Choroid plexus epithelial cell (primary cell): ENCODE measurements at regions not wholly inside any gene's neighbourhood (a gene's known extent, or its start where the extent isn't known, plus 50 kb on each side); places are given as distances from the start of the nearest gene placed in this dataset.

ENCODE experiments used
- DNase-seq: peaks from one replicate; pipeline ENCODE4 v3.0.0-alpha.2; 2010; ENCODE audit warnings: low read depth
- H3K4me3 ChIP-seq: 2 replicates; pipeline ENCODE4 v1.5.1; 2011; ENCODE audit warnings: low read depth, mild to moderate bottlenecking, control low read depth, low read length, moderate library complexity
- TF ChIP-seq, protein P1 (sequence below): conservative IDR thresholded peaks from 2 replicates; pipeline ENCODE4 v1.5.1; 2011; ENCODE audit warnings: low read depth, mild to moderate bottlenecking, control low read depth, inconsistent platforms, low read length, moderate library complexity

DNA sequence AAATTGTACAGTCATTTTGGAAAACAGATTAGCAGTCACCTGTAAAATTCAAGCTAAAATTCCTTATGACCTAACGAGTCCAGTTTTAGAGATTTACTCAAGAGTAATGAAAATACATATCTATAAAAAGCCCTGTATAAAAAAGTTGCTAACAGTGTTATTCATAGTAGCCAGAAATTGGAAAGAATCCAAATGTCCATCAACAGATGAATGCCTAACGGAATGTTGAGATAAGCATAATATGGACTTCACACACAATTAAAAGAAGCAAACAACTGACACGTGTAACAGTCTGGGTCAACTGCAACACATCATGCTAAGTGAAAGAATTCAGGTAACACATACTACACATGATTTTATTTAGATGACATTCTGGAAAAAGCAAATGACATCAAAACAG, 584.8 kb upstream of the AGA start:
- TF ChIP-seq, protein P1, sequence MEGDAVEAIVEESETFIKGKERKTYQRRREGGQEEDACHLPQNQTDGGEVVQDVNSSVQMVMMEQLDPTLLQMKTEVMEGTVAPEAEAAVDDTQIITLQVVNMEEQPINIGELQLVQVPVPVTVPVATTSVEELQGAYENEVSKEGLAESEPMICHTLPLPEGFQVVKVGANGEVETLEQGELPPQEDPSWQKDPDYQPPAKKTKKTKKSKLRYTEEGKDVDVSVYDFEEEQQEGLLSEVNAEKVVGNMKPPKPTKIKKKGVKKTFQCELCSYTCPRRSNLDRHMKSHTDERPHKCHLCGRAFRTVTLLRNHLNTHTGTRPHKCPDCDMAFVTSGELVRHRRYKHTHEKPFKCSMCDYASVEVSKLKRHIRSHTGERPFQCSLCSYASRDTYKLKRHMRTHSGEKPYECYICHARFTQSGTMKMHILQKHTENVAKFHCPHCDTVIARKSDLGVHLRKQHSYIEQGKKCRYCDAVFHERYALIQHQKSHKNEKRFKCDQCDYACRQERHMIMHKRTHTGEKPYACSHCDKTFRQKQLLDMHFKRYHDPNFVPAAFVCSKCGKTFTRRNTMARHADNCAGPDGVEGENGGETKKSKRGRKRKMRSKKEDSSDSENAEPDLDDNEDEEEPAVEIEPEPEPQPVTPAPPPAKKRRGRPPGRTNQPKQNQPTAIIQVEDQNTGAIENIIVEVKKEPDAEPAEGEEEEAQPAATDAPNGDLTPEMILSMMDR = no peak
- DNase-seq = no peak
- no peak overlapping the region for H3K4me3 ChIP-seq

DNA sequence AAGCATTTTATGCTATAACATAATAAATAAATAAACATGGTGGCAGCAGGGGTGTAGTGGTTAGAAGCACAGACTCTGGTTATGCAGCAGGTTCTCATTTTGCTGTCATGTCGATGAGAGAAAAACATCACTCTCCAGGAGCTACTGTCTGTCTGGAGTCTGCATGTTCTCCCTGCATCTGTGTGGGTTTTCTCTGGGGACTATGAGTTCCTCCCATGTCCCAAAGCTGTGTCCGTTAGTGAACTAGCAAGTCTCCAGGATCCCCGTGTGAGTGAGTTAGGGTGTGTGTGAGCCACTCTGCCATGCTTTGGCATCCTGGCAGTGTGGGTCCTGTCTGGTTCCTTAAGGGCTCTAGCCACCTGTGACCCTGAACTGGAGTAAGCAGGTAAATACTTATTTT, 585.6 kb upstream of the AGA start:
- DNase-seq = no peak
- H3K4me3 ChIP-seq = no peak overlapping the region
- TF ChIP-seq, protein P1 = no peak

DNA sequence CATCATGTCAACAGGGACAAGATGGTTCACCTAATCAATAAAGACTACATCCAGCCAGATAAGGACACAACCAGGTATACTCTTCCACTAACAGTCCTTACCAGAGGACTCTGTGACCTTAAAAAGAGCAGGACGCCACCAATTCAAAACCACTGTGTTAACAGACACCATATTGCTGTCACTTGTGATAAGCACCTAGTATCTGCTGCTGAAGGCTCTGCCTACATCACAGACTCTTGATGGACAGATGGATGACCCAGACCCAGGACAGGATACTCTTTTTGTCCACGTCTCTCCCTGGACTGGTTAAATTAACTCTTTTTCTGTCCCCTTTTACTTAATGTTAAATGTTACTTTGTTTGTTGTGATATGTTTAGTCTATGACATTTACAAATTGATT, 586.2 kb upstream of the AGA start:
- no peak overlapping the region for H3K4me3 ChIP-seq
- no peak for DNase-seq
- TF ChIP-seq, protein P1 = no peak

DNA sequence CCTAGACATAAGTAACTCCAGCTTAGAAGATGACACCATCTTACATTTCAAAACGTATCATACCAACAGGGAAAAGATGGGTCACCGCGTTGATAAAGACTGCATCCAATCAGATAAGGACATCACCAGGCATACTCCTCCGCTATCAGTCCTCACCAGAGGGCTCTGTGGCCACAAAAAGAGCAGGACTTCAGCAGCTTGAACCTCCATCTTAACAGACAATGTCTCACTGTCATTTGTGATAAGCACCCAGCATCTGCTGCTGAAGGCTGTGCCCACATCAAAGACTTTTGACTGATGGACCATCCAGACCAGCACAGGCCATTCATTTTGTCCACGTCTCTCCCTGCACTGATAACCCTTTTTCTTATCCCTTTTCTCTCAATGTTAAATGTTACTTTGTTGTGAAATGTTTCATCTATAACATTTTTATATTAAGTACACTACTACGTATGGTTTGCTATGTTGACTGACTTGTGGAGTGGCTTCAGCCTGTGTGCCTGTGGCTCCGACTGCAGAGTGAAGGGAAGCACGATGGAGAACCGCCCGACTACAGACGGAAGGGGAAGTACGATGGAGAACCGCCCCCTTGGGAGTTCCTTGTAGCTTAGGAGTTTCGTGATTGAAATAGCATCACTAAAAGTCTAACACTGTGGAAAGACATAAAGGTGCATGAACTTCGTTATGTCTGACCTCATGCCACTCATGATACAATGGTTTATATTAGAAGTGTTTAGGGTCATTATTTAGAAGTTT, 595.4 kb upstream of the AGA start:
- H3K4me3 ChIP-seq = no peak overlapping the region
- DNase-seq = no peak
- TF ChIP-seq, protein P1 = no peak

DNA sequence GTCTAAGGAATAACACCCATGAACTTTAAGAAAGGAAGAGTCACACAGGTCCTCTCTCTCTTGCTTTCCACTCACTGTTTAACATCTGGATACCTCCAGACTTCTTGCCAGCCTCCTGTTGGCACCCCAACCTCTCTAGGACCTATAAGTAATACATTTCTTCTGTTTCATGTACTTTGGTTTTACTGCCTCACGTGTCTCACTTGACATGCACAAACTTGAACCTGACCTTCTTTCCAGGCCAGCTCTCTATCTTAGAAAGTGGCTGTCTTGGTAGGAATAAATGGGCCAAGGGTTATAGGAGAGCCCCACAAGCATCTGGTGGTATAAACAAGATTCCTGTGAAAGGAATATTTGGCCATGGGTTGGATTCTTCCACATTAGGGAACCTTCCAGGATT, 614.8 kb upstream of the AGA start:
- no peak overlapping the region for H3K4me3 ChIP-seq
- DNase-seq = no peak
- TF ChIP-seq, protein P1 = no peak

DNA sequence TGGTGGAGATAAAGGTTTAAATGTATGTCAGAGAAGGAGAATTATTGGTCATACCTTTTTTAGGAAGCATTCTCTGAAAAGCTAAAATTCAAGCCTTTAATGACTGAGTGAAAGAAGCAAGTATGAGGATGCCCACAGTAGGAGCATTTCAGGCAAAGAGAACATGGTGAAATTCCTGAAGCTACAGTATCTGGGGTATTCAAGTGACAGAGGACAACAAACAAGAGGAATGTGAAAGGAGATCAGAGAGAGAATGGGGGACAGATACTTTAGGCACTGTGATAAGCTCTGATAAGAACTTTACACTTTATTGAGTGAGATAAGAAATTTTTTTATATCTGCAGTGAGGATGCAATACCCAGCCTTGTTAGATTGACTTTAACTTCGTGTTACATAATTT, 621.3 kb upstream of the AGA start:
- TF ChIP-seq, protein P1 = no peak

DNA sequence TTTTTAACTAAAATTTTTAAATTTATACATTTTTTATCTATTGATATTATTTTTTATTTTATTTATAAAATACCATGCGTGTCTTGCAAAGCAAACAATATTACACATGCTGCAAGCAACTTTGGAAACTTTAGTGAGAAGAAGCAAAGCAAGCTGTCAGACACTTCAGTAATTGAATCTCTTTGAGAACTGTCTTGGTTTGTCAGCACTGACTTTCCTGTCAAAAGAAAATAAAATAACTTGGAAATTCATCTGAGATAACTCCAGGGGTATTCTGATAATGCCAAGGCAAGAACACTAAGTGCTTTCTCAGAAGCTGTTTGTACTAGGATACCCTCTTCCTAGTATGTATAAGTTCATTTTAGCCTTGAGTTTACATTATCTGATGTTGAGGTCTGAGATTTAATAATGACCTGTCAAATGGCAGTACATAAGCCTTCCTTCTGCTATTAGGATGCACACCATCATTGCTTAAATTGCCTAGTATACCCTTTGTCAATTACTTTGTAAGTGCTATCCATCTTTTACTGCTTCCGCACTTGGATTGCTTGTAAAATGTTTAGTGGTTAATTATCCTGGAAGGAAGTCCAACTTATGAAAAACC, 624.2 kb upstream of the AGA start:
- TF ChIP-seq, protein P1 = no peak
- H3K4me3 ChIP-seq = no peak overlapping the region
- no peak for DNase-seq

More for the DNA sequence above, 621.3 kb upstream of the AGA start:
- no peak overlapping the region for H3K4me3 ChIP-seq
- DNase-seq = no peak
